GM12872 (cell line): ENCODE measurements at regions not wholly inside any gene's neighbourhood (a gene's known extent, or its start where the extent isn't known, plus 50 kb on each side); places are given as distances from the start of the nearest gene placed in this dataset.

ENCODE experiments used
- TF ChIP-seq, protein P1 (sequence below): IDR thresholded peaks from 3 replicates; pipeline ENCODE4 v1.5.1; 2011; ENCODE audit warnings: low read depth, mild to moderate bottlenecking, low read length, moderate library complexity; ENCODE audit not compliant: insufficient read depth

DNA sequence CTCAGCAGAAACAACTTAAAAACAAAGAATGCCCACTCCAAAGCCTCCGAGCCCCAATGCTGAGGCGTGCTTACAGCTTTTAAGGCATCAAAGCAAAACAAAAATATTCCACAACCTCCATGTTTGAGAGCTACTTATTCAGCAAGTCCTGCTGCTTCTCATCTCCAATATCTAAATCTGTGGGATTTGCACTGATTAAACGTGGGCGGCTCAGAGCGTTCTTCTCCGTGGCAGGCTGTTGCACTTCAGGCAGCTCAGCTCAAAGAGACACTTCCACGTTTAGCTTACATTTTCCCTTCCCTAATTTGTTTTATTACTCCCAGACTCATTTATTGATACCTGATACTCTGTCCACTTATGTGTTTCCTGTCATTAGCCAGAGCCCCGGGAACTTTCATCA lies 282.6 kb upstream of the MCTP2 start:
- TF ChIP-seq, protein P1, sequence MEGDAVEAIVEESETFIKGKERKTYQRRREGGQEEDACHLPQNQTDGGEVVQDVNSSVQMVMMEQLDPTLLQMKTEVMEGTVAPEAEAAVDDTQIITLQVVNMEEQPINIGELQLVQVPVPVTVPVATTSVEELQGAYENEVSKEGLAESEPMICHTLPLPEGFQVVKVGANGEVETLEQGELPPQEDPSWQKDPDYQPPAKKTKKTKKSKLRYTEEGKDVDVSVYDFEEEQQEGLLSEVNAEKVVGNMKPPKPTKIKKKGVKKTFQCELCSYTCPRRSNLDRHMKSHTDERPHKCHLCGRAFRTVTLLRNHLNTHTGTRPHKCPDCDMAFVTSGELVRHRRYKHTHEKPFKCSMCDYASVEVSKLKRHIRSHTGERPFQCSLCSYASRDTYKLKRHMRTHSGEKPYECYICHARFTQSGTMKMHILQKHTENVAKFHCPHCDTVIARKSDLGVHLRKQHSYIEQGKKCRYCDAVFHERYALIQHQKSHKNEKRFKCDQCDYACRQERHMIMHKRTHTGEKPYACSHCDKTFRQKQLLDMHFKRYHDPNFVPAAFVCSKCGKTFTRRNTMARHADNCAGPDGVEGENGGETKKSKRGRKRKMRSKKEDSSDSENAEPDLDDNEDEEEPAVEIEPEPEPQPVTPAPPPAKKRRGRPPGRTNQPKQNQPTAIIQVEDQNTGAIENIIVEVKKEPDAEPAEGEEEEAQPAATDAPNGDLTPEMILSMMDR, result no peak

DNA sequence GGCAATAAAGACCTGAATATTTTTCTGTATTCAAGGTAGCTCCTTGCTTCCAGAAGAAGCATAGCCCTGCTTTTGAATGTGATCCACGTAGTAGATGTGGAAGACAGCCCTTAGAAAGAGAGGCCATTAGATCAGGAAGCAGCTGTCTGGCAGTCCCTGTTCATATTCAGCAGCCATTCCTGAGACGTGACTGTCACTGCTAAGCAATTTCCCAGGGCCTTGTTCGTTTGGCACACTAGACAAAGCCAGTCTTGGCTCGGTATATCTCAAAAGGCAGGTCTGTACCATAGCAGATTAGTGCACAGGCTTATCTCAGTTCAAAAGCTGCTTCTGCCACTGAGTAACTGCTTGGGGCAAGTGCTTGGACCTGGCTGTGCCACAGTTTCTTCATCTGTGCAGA lies 287.8 kb upstream of the MCTP2 start:
- TF ChIP-seq, protein P1, result no peak

DNA sequence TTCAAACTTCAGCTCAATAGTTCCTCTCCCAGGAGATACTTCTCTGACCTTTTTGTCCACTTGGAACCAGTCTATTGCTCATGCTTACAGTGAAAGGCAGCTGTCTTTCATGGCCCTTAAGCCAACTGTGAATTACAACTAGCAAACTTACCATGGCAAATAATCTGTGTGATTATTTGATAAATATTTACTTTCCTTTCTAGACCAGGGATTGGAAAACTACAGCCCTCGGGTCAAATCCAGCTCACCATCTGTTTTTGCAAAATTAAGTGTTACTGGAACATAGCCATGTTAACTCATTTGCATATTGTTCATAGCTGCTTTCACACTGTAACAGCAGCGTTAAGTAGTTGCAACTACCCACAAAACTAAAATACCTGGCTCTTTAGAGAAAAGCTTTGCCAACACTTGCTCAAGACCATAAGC lies 289.1 kb upstream of the MCTP2 start:
- TF ChIP-seq, protein P1, result no peak

DNA sequence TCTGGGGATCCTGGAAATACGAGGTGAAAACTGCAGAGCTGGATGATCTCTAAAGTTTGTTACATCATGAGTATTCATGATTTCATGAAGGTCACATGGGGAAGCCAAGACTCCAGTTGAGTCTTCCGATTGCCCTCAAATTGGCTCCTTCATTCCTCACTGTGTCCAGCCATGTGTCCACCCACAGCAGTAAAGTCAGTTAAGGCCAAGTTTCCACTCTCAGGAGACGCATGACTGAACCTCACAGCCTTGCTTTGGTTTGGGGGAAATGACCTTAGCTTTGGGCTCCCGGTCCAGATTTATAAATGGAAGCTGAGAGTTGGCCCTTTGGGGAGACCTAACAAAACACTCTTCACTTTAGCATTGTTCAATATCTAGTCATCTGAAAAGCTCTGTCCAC lies 289.7 kb upstream of the MCTP2 start:
- TF ChIP-seq, protein P1, result no peak

DNA sequence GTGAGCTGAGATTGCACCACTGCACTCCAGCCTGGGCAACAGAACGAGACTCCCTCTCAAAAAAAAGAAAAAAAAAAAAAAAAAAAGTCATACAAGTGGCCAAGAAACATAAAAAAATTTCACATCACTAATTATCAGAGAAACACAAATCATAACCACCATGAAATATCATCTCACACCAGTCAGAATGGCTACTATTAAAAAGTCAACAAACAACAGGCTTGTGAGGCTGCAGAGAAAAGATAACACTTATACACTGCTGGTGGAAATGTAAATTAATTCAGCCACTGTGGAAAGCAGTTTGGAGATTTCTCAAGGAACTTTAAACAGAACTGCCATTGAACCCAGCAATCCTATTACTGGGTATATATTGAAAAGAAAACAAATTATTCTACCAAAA lies 291.1 kb upstream of the MCTP2 start:
- TF ChIP-seq, protein P1, result no peak

DNA sequence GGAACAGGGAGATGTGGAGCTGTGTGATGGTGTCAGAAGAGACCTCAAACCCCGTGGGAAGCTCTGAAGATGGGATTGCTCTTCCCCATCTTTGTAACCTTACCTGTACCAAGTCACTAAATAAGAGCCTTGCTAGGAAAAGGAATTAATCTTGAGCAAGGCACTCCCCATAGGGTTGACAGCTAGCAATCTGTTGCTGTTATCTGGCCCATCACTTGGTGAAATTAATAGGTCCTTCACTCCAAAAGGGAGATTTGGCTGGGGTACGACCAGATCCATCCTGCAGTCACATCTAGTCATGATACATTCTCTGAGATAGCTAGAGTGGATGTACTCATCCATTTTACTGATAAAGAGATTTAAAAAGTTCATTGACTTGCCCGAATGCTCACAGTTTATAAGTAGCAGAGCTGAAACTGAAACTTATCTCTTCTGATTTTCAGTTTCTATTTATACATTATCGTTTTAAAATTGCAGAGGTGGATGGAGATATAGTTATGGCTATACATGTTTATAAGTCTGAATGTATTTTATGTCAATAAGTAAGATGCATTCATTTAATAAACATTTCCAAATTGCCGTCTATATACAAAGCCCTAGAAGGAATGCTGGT lies 299.1 kb upstream of the MCTP2 start:
- TF ChIP-seq, protein P1, result no peak

DNA sequence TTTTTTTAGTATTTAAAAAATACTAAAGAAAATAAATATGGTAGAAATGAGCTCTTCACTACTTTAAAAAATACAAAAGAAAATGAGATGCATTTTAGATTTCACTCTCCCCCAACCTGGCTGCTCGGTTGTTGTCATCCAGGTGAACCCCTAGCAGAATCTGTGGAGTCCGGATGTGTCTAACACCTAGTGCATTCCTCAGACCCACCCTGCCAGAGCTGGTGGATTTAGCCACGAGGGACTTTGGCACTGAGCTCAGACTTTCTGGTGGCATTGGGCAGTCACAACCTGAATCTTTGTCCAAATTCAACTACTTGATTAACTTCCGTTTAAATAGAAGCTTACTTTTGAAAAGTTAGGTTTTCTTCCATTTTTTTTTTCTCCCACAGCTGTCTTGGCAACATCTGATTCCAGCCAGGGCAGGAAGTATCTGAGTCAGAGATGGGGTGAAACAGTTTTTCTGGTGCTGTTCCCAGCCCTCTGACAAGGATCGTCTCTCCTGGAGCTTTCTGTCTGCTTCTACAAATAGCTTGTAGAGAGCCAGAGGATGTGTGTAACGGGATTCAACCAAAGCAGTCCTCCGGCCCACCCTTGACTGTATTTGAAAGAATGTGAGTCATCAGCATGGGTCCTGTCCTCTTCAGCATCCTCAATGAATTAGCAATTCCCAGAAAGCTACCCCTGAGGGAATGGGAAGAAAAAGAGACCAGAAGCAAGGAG lies 301.8 kb upstream of the MCTP2 start:
- TF ChIP-seq, protein P1, result no peak
